GM12872 (cell line): ENCODE measurements at regions not wholly inside any gene's neighbourhood (a gene's known extent, or its start where the extent isn't known, plus 50 kb on each side); places are given as distances from the start of the nearest gene placed in this dataset.

ENCODE experiments used
- CTCF ChIP-seq: IDR thresholded peaks from 3 replicates; pipeline ENCODE4 v1.5.1; 2011; ENCODE audit warnings: low read depth, mild to moderate bottlenecking, low read length, moderate library complexity; ENCODE audit not compliant: insufficient read depth

- no peak for TF ChIP-seq CTCF
Observed at GRCh38 chr12:97640826-97641225, 178.2 kb downstream of the RMST start.

GRCh38 chr12:97642911-97643310, 180.3 kb downstream of the RMST start:
- TF ChIP-seq CTCF: no peak

- no peak for TF ChIP-seq CTCF
Observed at GRCh38 chr12:97643924-97644323, 181.3 kb downstream of the RMST start.

GRCh38 chr12:97645726-97646125, 183.1 kb downstream of the RMST start:
- TF ChIP-seq CTCF: no peak

- TF ChIP-seq CTCF: no peak
Observed at GRCh38 chr12:97647142-97647541, 184.5 kb downstream of the RMST start.

- no peak for TF ChIP-seq CTCF
Observed at GRCh38 chr12:97650242-97650641, 187.6 kb downstream of the RMST start.

- no peak for TF ChIP-seq CTCF
Observed at GRCh38 chr12:97659117-97659880, 196.7 kb downstream of the RMST start.
